HepG2 (cell line): ENCODE measurements at regions not wholly inside any gene's neighbourhood (a gene's known extent, or its start where the extent isn't known, plus 50 kb on each side); places are given as distances from the start of the nearest gene placed in this dataset.

Source experiments
- DNMT3B ChIP-seq: conservative IDR thresholded peaks from 2 replicates; pipeline ENCODE4 v1.6.1; 2016; ENCODE audit warnings: missing biosample characterization, control low read depth
- ZNF790 ChIP-seq: sonication (generic); formaldehyde crosslinking; IDR thresholded peaks from 2 replicates; pipeline ENCODE4 v1.8.0; 2022; ENCODE audit warnings: missing genetic modification reagents, mild to moderate bottlenecking, borderline replicate concordance
- TF ChIP-seq, protein P1 (sequence below): sonication (generic); formaldehyde crosslinking; IDR thresholded peaks from 2 replicates; pipeline ENCODE4 v1.9.0; 2021; ENCODE audit warnings: mild to moderate bottlenecking, missing genetic modification reagents
- TF ChIP-seq, protein P2 (sequence below): sonication (generic); formaldehyde crosslinking; IDR thresholded peaks from 2 replicates; pipeline ENCODE4 v1.4.0; 2020; ENCODE audit warnings: mild to moderate bottlenecking, missing genetic modification reagents
- TF ChIP-seq, protein P3 (sequence below): sonication (generic); formaldehyde crosslinking; IDR thresholded peaks from 2 replicates; pipeline ENCODE4 v1.8.1; 2023; ENCODE audit warnings: mild to moderate bottlenecking, missing genetic modification reagents, borderline replicate concordance

DNA sequence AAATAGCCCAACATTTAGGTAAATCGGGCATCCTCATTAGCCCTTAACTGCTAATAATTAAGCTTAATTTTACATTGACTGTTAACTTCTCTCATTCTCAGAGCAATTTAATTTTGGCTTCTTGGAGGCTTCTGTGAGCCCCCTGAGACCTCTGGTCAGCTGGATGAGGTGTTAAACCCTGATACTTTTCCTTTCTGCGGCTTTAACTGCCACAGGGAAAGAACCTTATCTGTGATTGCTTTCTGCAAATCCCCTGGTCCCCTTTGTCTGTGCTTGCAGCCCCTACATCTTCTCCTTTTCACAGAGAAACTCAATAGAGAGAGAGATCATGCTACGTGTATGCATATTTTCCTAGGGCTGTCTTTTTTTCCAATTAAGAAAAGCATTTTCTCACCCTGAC is 184.5 kb upstream of the CSF3R start (continued):
- TF ChIP-seq, protein P1, sequence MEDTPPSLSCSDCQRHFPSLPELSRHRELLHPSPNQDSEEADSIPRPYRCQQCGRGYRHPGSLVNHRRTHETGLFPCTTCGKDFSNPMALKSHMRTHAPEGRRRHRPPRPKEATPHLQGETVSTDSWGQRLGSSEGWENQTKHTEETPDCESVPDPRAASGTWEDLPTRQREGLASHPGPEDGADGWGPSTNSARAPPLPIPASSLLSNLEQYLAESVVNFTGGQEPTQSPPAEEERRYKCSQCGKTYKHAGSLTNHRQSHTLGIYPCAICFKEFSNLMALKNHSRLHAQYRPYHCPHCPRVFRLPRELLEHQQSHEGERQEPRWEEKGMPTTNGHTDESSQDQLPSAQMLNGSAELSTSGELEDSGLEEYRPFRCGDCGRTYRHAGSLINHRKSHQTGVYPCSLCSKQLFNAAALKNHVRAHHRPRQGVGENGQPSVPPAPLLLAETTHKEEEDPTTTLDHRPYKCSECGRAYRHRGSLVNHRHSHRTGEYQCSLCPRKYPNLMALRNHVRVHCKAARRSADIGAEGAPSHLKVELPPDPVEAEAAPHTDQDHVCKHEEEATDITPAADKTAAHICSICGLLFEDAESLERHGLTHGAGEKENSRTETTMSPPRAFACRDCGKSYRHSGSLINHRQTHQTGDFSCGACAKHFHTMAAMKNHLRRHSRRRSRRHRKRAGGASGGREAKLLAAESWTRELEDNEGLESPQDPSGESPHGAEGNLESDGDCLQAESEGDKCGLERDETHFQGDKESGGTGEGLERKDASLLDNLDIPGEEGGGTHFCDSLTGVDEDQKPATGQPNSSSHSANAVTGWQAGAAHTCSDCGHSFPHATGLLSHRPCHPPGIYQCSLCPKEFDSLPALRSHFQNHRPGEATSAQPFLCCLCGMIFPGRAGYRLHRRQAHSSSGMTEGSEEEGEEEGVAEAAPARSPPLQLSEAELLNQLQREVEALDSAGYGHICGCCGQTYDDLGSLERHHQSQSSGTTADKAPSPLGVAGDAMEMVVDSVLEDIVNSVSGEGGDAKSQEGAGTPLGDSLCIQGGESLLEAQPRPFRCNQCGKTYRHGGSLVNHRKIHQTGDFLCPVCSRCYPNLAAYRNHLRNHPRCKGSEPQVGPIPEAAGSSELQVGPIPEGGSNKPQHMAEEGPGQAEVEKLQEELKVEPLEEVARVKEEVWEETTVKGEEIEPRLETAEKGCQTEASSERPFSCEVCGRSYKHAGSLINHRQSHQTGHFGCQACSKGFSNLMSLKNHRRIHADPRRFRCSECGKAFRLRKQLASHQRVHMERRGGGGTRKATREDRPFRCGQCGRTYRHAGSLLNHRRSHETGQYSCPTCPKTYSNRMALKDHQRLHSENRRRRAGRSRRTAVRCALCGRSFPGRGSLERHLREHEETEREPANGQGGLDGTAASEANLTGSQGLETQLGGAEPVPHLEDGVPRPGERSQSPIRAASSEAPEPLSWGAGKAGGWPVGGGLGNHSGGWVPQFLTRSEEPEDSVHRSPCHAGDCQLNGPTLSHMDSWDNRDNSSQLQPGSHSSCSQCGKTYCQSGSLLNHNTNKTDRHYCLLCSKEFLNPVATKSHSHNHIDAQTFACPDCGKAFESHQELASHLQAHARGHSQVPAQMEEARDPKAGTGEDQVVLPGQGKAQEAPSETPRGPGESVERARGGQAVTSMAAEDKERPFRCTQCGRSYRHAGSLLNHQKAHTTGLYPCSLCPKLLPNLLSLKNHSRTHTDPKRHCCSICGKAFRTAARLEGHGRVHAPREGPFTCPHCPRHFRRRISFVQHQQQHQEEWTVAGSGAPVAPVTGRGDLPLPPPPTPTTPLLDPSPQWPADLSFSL (CRISPR knock-in tag) = no peak
- TF ChIP-seq DNMT3B (CRISPR knock-in tag) (no peak), ZNF790 (CRISPR knock-in tag) (no peak)
- TF ChIP-seq, protein P2, sequence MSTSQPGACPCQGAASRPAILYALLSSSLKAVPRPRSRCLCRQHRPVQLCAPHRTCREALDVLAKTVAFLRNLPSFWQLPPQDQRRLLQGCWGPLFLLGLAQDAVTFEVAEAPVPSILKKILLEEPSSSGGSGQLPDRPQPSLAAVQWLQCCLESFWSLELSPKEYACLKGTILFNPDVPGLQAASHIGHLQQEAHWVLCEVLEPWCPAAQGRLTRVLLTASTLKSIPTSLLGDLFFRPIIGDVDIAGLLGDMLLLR (CRISPR knock-in tag) = no peak
- TF ChIP-seq, protein P3, sequence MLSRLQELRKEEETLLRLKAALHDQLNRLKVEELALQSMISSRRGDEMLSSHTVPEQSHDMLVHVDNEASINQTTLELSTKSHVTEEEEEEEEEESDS (CRISPR knock-in tag) = no peak
